SK-N-SH treated with all-trans-retinoic acid at 6 μM for 48 hours (cell line): ENCODE measurements at regions not wholly inside any gene's neighbourhood (a gene's known extent, or its start where the extent isn't known, plus 50 kb on each side); places are given as distances from the start of the nearest gene placed in this dataset.

Experiments used
- ZFP3 ChIP-seq: fragments of 250-450 bp; sonication (Bioruptor Pico); IDR thresholded peaks from 2 replicates; pipeline ENCODE4 v1.5.0; 2020; ENCODE audit warnings: mild to moderate bottlenecking, moderate library complexity
- TF ChIP-seq, protein P1 (sequence below): fragments of 250-450 bp; sonication (Bioruptor Pico); IDR thresholded peaks from 2 replicates; pipeline ENCODE4 v1.8.0; 2020; ENCODE audit warnings: mild to moderate bottlenecking, moderate library complexity, borderline replicate concordance
- TF ChIP-seq, protein P2 (sequence below): fragments of 250-450 bp; sonication (Bioruptor Pico); IDR thresholded peaks from 2 replicates; pipeline ENCODE4 v1.8.0; 2021; ENCODE audit warnings: low read depth, mild to moderate bottlenecking, moderate library complexity, borderline replicate concordance

DNA sequence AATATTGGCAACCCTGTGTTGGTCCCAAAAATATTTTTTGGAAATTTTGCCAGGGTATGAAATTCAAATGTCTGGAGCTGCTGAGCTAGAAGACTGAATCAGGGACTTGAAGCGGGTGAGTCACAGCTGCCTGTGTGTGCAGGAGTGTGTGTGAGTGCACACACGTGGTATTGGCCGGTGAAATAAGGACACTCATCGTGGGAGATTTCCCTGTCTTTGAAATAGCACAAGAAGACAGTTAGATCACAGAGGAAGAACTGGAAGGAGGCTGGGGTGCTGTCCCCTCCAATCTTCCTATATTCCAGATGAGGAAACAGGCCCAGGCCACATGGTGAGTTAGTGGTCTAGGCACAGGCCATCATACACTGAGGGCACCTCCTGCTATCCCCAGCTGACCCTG, 123.8 kb upstream of the MLN start:
- TF ChIP-seq, protein P1, sequence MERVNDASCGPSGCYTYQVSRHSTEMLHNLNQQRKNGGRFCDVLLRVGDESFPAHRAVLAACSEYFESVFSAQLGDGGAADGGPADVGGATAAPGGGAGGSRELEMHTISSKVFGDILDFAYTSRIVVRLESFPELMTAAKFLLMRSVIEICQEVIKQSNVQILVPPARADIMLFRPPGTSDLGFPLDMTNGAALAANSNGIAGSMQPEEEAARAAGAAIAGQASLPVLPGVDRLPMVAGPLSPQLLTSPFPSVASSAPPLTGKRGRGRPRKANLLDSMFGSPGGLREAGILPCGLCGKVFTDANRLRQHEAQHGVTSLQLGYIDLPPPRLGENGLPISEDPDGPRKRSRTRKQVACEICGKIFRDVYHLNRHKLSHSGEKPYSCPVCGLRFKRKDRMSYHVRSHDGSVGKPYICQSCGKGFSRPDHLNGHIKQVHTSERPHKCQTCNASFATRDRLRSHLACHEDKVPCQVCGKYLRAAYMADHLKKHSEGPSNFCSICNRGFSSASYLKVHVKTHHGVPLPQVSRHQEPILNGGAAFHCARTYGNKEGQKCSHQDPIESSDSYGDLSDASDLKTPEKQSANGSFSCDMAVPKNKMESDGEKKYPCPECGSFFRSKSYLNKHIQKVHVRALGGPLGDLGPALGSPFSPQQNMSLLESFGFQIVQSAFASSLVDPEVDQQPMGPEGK: no peak
- TF ChIP-seq, protein P2, sequence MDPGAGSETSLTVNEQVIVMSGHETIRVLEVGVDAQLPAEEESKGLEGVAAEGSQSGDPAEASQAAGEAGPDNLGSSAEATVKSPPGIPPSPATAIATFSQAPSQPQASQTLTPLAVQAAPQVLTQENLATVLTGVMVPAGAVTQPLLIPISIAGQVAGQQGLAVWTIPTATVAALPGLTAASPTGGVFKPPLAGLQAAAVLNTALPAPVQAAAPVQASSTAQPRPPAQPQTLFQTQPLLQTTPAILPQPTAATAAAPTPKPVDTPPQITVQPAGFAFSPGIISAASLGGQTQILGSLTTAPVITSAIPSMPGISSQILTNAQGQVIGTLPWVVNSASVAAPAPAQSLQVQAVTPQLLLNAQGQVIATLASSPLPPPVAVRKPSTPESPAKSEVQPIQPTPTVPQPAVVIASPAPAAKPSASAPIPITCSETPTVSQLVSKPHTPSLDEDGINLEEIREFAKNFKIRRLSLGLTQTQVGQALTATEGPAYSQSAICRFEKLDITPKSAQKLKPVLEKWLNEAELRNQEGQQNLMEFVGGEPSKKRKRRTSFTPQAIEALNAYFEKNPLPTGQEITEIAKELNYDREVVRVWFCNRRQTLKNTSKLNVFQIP (CRISPR knock-in tag): no peak
- TF ChIP-seq ZFP3 (CRISPR knock-in tag): no peak
